Parathyroid adenoma (tissue), 2 donors: ENCODE measurements at regions not wholly inside any gene's neighbourhood (a gene's known extent, or its start where the extent isn't known, plus 50 kb on each side); places are given as distances from the start of the nearest gene placed in this dataset.
"Not testable (repeated sequence)": the region's sequence is repeated elsewhere in the genome, so short reads cannot be mapped to it uniquely, and the experiment has no call there.

Source experiments
- H2AFZ ChIP-seq: fragments of 300-600 bp; sonication (generic); one replicate; pipeline ENCODE4 v1.7.0; 2017; ENCODE audit warnings: antibody characterized with exemption, mild to moderate bottlenecking
- H3K27ac ChIP-seq: fragments of 300-600 bp; sonication (generic); one replicate; pipeline ENCODE4 v1.7.0; 2017
- H3K27me3 ChIP-seq: fragments of 300-600 bp; sonication (generic); one replicate; pipeline ENCODE4 v1.7.0; 2017; ENCODE audit warnings: low read length; ENCODE audit not compliant: control insufficient read depth, insufficient read depth
- H3K36me3 ChIP-seq: fragments of 300-600 bp; sonication (generic); one replicate; pipeline ENCODE4 v1.7.0; 2017; ENCODE audit warnings: low read length; ENCODE audit not compliant: control insufficient read depth, insufficient read depth
- H3K4me1 ChIP-seq: fragments of 300-600 bp; sonication (generic); one replicate; pipeline ENCODE4 v1.7.0; 2017; ENCODE audit warnings: control low read depth
- H3K4me2 ChIP-seq: fragments of 300-600 bp; sonication (generic); one replicate; pipeline ENCODE4 v1.7.0; 2017; ENCODE audit warnings: low read length
- H3K4me3 ChIP-seq: fragments of 300-600 bp; sonication (generic); one replicate; pipeline ENCODE4 v1.7.0; 2017; ENCODE audit warnings: low read depth, low read length
- H3K79me2 ChIP-seq: fragments of 300-600 bp; sonication (generic); one replicate; pipeline ENCODE4 v1.7.0; 2017; ENCODE audit warnings: control low read depth
- H3K9ac ChIP-seq: fragments of 300-600 bp; sonication (generic); one replicate; pipeline ENCODE4 v1.7.0; 2017; ENCODE audit warnings: mild to moderate bottlenecking
- H3K9me3 ChIP-seq: fragments of 300-600 bp; sonication (generic); one replicate; pipeline ENCODE4 v1.7.0; 2017; ENCODE audit warnings: low read length; ENCODE audit not compliant: control insufficient read depth
- CTCF ChIP-seq: fragments of 300-600 bp; sonication (generic); IDR thresholded peaks from one replicate; pipeline ENCODE4 v1.7.0; 2017; ENCODE audit warnings: antibody characterized with exemption, mild to moderate bottlenecking
- donor health status: primary hyperparathyroidism.

- H3K27me3 ChIP-seq = no peaks in the 10 kb centered on the region
- no peak for TF ChIP-seq CTCF
- H3K4me3 ChIP-seq = no peak overlapping the region
- no peaks in the 10 kb centered on the region for H3K4me1 ChIP-seq
- H3K9ac ChIP-seq = no peak overlapping the region
- H3K79me2 ChIP-seq = no peaks in the 10 kb centered on the region
- no peak overlapping the region for H2AFZ ChIP-seq
- H3K27ac ChIP-seq = no peak overlapping the region
- H3K9me3 ChIP-seq = no peaks in the 10 kb centered on the region
- H3K4me2 ChIP-seq = no peak overlapping the region
- H3K36me3 ChIP-seq = no peaks in the 10 kb centered on the region
These were observed 155.5 kb upstream of the NTF3 start for GRCh38 chr12:5276327-5276880.

- no peaks in the 10 kb centered on the region for H3K4me1 ChIP-seq
- H3K9me3 ChIP-seq = no peaks in the 10 kb centered on the region
- H3K36me3 ChIP-seq = no peaks in the 10 kb centered on the region
- no peaks in the 10 kb centered on the region for H3K79me2 ChIP-seq
- H2AFZ ChIP-seq = no peak overlapping the region
- H3K4me3 ChIP-seq = no peak overlapping the region
- H3K9ac ChIP-seq = no peak overlapping the region
- H3K4me2 ChIP-seq = no peak overlapping the region
- no peak for TF ChIP-seq CTCF
- no peaks in the 10 kb centered on the region for H3K27me3 ChIP-seq
- H3K27ac ChIP-seq = no peak overlapping the region
These were observed 151.8 kb upstream of the NTF3 start for GRCh38 chr12:5280086-5280485.

GRCh38 chr12:5290368-5290767, 141.5 kb upstream of the NTF3 start:
- not testable (repeated sequence) for H3K4me1 ChIP-seq, H2AFZ ChIP-seq, H3K9ac ChIP-seq, H3K27me3 ChIP-seq, H3K9me3 ChIP-seq, H3K4me2 ChIP-seq, H3K4me3 ChIP-seq, H3K79me2 ChIP-seq, H3K27ac ChIP-seq, H3K36me3 ChIP-seq

GRCh38 chr12:5292651-5293050, 139.3 kb upstream of the NTF3 start:
- no peak for TF ChIP-seq CTCF
- Histone ChIP-seq H2AFZ (no peak overlapping the region), H3K27ac (no peak overlapping the region), H3K36me3 (no peaks in the 10 kb centered on the region), H3K27me3 (no peaks in the 10 kb centered on the region), H3K79me2 (no peaks in the 10 kb centered on the region), H3K9me3 (no peaks in the 10 kb centered on the region), H3K4me2 (no peak overlapping the region), H3K4me1 (no peaks in the 10 kb centered on the region), H3K9ac (no peak overlapping the region), H3K4me3 (no peak overlapping the region)

- H3K9me3 ChIP-seq = no peaks in the 10 kb centered on the region
- no peak overlapping the region for H2AFZ ChIP-seq
- H3K4me3 ChIP-seq = no peak overlapping the region
- H3K4me2 ChIP-seq = no peak overlapping the region
- no peaks in the 10 kb centered on the region for H3K27me3 ChIP-seq
- no peaks in the 10 kb centered on the region for H3K36me3 ChIP-seq
- no peaks in the 10 kb centered on the region for H3K4me1 ChIP-seq
- H3K79me2 ChIP-seq = no peaks in the 10 kb centered on the region
- no peak for TF ChIP-seq CTCF
- no peak overlapping the region for H3K9ac ChIP-seq
- no peak overlapping the region for H3K27ac ChIP-seq
These were observed 138.1 kb upstream of the NTF3 start for GRCh38 chr12:5293773-5294172.
